Omental fat pad (tissue), 3 donors: ENCODE measurements at regions not wholly inside any gene's neighbourhood (a gene's known extent, or its start where the extent isn't known, plus 50 kb on each side); places are given as distances from the start of the nearest gene placed in this dataset.

Experiments
- ATAC-seq: fragments of 150-250 bp; one replicate; pipeline ENCODE4 v1.9.1; 2016; ENCODE audit warnings: mild to moderate bottlenecking, moderate library complexity; ENCODE audit not compliant: low FRiP score
- DNase-seq: peaks from one replicate; pipeline ENCODE4 v3.0.0-alpha.2; 2019; ENCODE audit warnings: low spot score
- CTCF ChIP-seq, 3 donors: fragments of 450-650 bp; IDR thresholded peaks; one replicate each; pipeline ENCODE4 v1.5.1; 2016 to 2017; ENCODE audit warnings: antibody characterized with exemption in 3 of 3, mild to moderate bottlenecking in 3 of 3, moderate library complexity in 2 of 3

GRCh38 chr3:64354221-64354620 is 129.0 kb upstream of the PRICKLE2 start:
- DNase-seq, result no peak
- TF ChIP-seq CTCF (IDR thresholded peaks at IDR 0.05), result no peak
- no peak for ATAC-seq

DNA sequence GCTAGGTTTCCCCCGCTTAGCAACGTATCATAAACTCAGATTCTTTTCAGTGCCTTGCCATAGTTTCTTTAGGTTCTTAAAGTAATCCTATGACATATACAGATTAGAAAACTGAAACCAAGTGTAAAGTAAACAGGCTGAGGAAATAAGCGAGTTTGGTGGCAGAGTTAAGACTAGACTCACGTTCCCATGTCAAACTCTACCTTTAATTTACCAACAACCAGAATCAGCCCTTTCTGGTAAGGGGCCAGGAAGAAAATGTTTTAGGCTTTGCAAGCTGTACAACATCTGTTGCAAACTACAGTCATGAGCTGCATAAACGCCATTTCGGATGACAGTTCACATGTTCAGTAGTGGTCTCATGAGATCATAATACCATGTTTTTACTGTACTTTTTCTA is 128.0 kb upstream of the PRICKLE2 start:
- no peak for TF ChIP-seq CTCF (IDR thresholded peaks at IDR 0.05)
- ATAC-seq, result no peak
- no peak for DNase-seq

- ATAC-seq (no peak), DNase-seq (no peak)
Measured at GRCh38 chr3:64352639-64352992, 127.3 kb upstream of the PRICKLE2 start.

DNA sequence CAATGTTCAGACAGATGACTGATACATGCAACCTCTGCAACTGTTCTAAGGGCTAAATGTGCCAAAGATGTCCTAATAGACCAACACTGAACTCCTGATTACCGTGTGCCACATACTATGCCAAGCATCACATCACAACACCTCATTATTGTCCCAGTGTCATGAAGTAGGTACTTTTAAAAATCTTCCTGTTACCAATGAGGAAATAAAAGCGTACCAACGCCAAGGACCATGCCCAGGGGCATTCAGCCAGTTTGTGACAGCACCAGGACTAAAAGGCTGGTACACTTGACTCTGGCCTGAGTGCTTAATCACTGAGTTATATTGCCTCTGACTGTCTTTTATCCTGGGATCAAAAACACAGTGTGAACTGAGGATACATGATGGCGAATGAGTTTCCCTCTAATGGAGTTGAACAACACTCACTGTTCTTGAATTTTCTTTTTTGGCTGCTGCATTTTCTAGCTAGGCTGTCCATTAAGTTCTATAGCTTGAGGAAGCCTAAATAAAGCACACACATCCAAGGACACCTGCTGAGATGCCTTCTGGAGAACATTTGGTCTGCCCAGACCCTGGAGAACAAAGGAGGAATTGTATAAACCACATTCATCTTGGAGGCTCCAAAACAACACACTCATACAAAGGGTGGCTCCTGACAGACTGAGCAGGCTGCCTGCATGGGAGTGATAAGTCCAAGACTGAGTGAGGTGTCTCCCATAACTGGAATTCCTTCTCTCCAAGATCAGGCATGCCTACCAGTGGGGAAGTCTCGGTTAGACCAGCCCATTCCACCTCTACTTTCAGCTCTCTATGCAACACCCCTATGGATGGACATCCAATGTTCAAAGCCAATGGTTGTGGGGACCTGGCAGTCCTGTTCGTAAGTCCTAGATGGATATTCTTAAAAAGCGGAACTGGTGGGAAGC is 126.7 kb upstream of the PRICKLE2 start:
- no peak for DNase-seq
- no peak for ATAC-seq
- TF ChIP-seq CTCF (IDR thresholded peaks at IDR 0.05), result no peak

More at GRCh38 chr3:64352639-64352992, 127.3 kb upstream of the PRICKLE2 start:
- no peak for TF ChIP-seq CTCF (IDR thresholded peaks at IDR 0.05)

DNA sequence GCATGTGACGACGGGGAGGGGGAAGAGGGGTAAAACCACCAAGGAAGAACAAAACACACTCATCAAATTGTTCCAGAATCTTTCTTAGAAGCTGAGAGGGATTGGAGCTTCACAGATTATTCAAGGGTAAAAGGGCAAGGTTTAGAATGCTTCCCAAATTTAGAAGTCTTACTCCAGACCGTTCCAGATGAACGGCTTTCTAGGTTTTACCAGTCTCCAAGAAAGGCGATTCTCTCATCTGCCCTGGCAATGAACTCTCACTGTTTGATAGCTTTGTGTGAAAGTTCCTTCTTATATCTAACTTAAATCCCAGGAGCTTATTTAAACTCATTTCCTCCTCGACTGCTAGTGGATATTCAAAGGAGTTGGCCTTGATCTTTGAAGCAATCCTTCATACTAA is 124.3 kb upstream of the PRICKLE2 start:
- no peak for TF ChIP-seq CTCF (IDR thresholded peaks at IDR 0.05)
- no peak for ATAC-seq
- DNase-seq, result no peak

GRCh38 chr3:64345371-64345770 is 120.1 kb upstream of the PRICKLE2 start:
- DNase-seq (no peak), ATAC-seq (peak; percentile 81)
- TF ChIP-seq CTCF (IDR thresholded peaks at IDR 0.05), result no peak

- ATAC-seq, result peak; percentile 85
- no peak for TF ChIP-seq CTCF (IDR thresholded peaks at IDR 0.05)
- no peak for DNase-seq
Measured at GRCh38 chr3:64344721-64345207, 119.5 kb upstream of the PRICKLE2 start.
